Astrocyte (in vitro differentiated cells and primary cell): ENCODE measurements at regions not wholly inside any gene's neighbourhood (a gene's known extent, or its start where the extent isn't known, plus 50 kb on each side); places are given as distances from the start of the nearest gene placed in this dataset.

Experiments
- DNase-seq: peaks from one replicate; pipeline ENCODE4 v3.0.0-alpha.2; 2010; ENCODE audit warnings: low read depth
- FAIRE-seq: peaks from 2 replicates; lab custom pipeline; 2011; peaks lifted over from hg19 to GRCh38; lab: Jason Lieb, UNC
- H2AFZ ChIP-seq: 2 replicates; pipeline ENCODE4 v1.6.0; 2012; ENCODE audit warnings: low read depth, low read length, inconsistent platforms
- H3K27ac ChIP-seq: 2 replicates; pipeline ENCODE4 v1.5.1; 2011; ENCODE audit warnings: low read depth, low read length, inconsistent platforms
- H3K27me3 ChIP-seq: 2 replicates; pipeline ENCODE4 v1.6.0; 2011; ENCODE audit warnings: low read length, inconsistent platforms; ENCODE audit not compliant: insufficient read depth
- H3K36me3 ChIP-seq: 2 replicates; pipeline ENCODE4 v1.5.1; 2011; ENCODE audit warnings: low read length, inconsistent platforms; ENCODE audit not compliant: insufficient read depth
- H3K4me1 ChIP-seq: 2 replicates; pipeline ENCODE4 v1.5.1; 2011; ENCODE audit warnings: low read length, inconsistent platforms; ENCODE audit not compliant: insufficient read depth
- H3K4me2 ChIP-seq: 2 replicates; pipeline ENCODE4 v1.6.0; 2012; ENCODE audit warnings: low read length, inconsistent platforms
- H3K4me3 ChIP-seq: 2 replicates; pipeline ENCODE4 v1.5.1; 2011; ENCODE audit warnings: low read depth, mild to moderate bottlenecking, low read length, inconsistent platforms; ENCODE audit not compliant: insufficient read depth
- H3K79me2 ChIP-seq: 2 replicates; pipeline ENCODE4 v1.6.0; 2012; ENCODE audit warnings: mild to moderate bottlenecking, low read length, inconsistent platforms; ENCODE audit not compliant: insufficient read depth
- H3K9ac ChIP-seq: 2 replicates; pipeline ENCODE4 v1.6.0; 2012; ENCODE audit warnings: mild to moderate bottlenecking, low read length, inconsistent platforms
- H3K9me3 ChIP-seq: 2 replicates; pipeline ENCODE4 v1.5.1; 2012; ENCODE audit warnings: low read depth, mild to moderate bottlenecking, low read length, inconsistent platforms; ENCODE audit not compliant: insufficient read depth
- H4K20me1 ChIP-seq: 2 replicates; pipeline ENCODE4 v1.6.0; 2012; ENCODE audit warnings: low read length, inconsistent platforms; ENCODE audit not compliant: insufficient read depth
- H3K27ac Mint-ChIP-seq: one replicate; pipeline ENCODE4 v1.8.0; 2021; ENCODE audit warnings: mild to moderate bottlenecking, mixed read lengths; ENCODE audit not compliant: unreplicated experiment
- H3K27me3 Mint-ChIP-seq: one replicate; pipeline ENCODE4 v1.8.0; 2021; ENCODE audit warnings: low read depth, mixed read lengths; ENCODE audit not compliant: unreplicated experiment
- H3K36me3 Mint-ChIP-seq: one replicate; pipeline ENCODE4 v1.8.0; 2021; ENCODE audit warnings: low read depth, mixed read lengths; ENCODE audit not compliant: unreplicated experiment
- H3K4me1 Mint-ChIP-seq: one replicate; pipeline ENCODE4 v1.8.0; 2021; ENCODE audit warnings: low read depth, mixed read lengths; ENCODE audit not compliant: unreplicated experiment
- H3K4me3 Mint-ChIP-seq: one replicate; pipeline ENCODE4 v1.8.0; 2021; ENCODE audit warnings: mild to moderate bottlenecking, moderate library complexity, mixed read lengths; ENCODE audit not compliant: unreplicated experiment
- H3K9me3 Mint-ChIP-seq: one replicate; pipeline ENCODE4 v1.8.0; 2021; ENCODE audit warnings: mild to moderate bottlenecking, mixed read lengths; ENCODE audit not compliant: unreplicated experiment
- CTCF ChIP-seq: IDR thresholded peaks from 2 replicates; pipeline ENCODE4 v1.5.1; 2011; ENCODE audit warnings: low read depth, mild to moderate bottlenecking, inconsistent platforms, low read length, moderate library complexity; ENCODE audit not compliant: insufficient read depth
- EZH2 ChIP-seq: IDR thresholded peaks from 2 replicates; pipeline ENCODE4 v1.6.1; 2012; ENCODE audit warnings: mild to moderate bottlenecking, low read length, inconsistent platforms; ENCODE audit not compliant: insufficient read depth

GRCh38 chr4:140281828-140282552 lies 91.5 kb upstream of the SCOC start:
- Histone ChIP-seq H3K27ac (no peak overlapping the region), H3K4me3 (no peak overlapping the region), H3K9me3 (no peaks in the 10 kb centered on the region), H2AFZ (no peak overlapping the region), H3K4me2 (no peak overlapping the region), H3K27me3 (peaks cover 14% of the 10 kb centered on the region), H3K9ac (no peak overlapping the region), H3K4me1 (no peaks in the 10 kb centered on the region), H3K79me2 (no peaks in the 10 kb centered on the region), H3K36me3 (no peaks in the 10 kb centered on the region), H4K20me1 (no peaks in the 10 kb centered on the region)
- Mint-ChIP-seq H3K9me3 (peaks cover 15% of the 10 kb centered on the region), H3K27ac (no peak overlapping the region), H3K27me3 (peaks cover 19% of the 10 kb centered on the region), H3K4me3 (no peak overlapping the region), H3K4me1 (no peaks in the 10 kb centered on the region), H3K36me3 (peaks cover 3% of the 10 kb centered on the region)
- DNase-seq (no peak), FAIRE-seq (no peak)
- no peak for TF ChIP-seq CTCF
- no peak for TF ChIP-seq EZH2

- no peak for TF ChIP-seq CTCF
- TF ChIP-seq EZH2 = no peak
- Histone ChIP-seq H3K27ac (no peak overlapping the region), H3K79me2 (no peaks in the 10 kb centered on the region), H2AFZ (no peak overlapping the region), H3K27me3 (no peaks in the 10 kb centered on the region), H3K36me3 (no peaks in the 10 kb centered on the region), H3K4me1 (no peaks in the 10 kb centered on the region), H4K20me1 (no peaks in the 10 kb centered on the region), H3K4me2 (no peak overlapping the region), H3K4me3 (no peak overlapping the region), H3K9ac (no peak overlapping the region), H3K9me3 (no peaks in the 10 kb centered on the region)
- no peak overlapping the region for H3K4me3 Mint-ChIP-seq
- no peak overlapping the region for H3K27ac Mint-ChIP-seq
- FAIRE-seq (no peak), DNase-seq (no peak)
- H3K9me3 Mint-ChIP-seq = peaks cover 15% of the 10 kb centered on the region
- H3K27me3 Mint-ChIP-seq = peaks cover 4% of the 10 kb centered on the region
- H3K36me3 Mint-ChIP-seq = peaks cover 3% of the 10 kb centered on the region
- no peaks in the 10 kb centered on the region for H3K4me1 Mint-ChIP-seq
Measured at GRCh38 chr4:140277576-140277975, 95.9 kb upstream of the SCOC start.

- no peak overlapping the region for H3K27ac ChIP-seq
- H3K36me3 ChIP-seq = no peaks in the 10 kb centered on the region
- no peaks in the 10 kb centered on the region for H3K79me2 ChIP-seq
- H3K9me3 ChIP-seq = no peaks in the 10 kb centered on the region
- peaks cover 10% of the 10 kb centered on the region for H3K27me3 Mint-ChIP-seq
- no peak for DNase-seq
- H3K9me3 Mint-ChIP-seq = no peaks in the 10 kb centered on the region
- H3K4me1 ChIP-seq = peaks cover 11% of the 10 kb centered on the region
- no peak overlapping the region for H3K9ac ChIP-seq
- no peaks in the 10 kb centered on the region for H4K20me1 ChIP-seq
- no peak for TF ChIP-seq EZH2
- H3K4me3 ChIP-seq = no peak overlapping the region
- no peaks in the 10 kb centered on the region for H3K36me3 Mint-ChIP-seq
- H3K27me3 ChIP-seq = no peaks in the 10 kb centered on the region
- no peak for FAIRE-seq
- no peak overlapping the region for H3K4me3 Mint-ChIP-seq
- peaks cover 19% of the 10 kb centered on the region for H3K4me1 Mint-ChIP-seq
- no peak overlapping the region for H3K4me2 ChIP-seq
- H3K27ac Mint-ChIP-seq = no peak overlapping the region
- no peak overlapping the region for H2AFZ ChIP-seq
Measured at GRCh38 chr4:140271553-140271952, 101.9 kb upstream of the SCOC start.
